ENCODE measurements at regions not wholly inside any gene's neighbourhood (a gene's known extent, or its start where the extent isn't known, plus 50 kb on each side); places are given as distances from the start of the nearest gene placed in this dataset.

- H3K27me3 Mint-ChIP-seq (ENCODE audit: low read depth, poor library complexity) = no peaks in the 10 kb centered on the region
- H3K27ac Mint-ChIP-seq = no peak overlapping the region
- H3K9me3 Mint-ChIP-seq = no peaks in the 10 kb centered on the region
- peaks cover 18% of the 10 kb centered on the region for H3K4me1 Mint-ChIP-seq
- TF ChIP-seq CTCF (IDR thresholded peaks at IDR 0.05) = no peak
- no peaks in the 10 kb centered on the region for H3K36me3 Mint-ChIP-seq (ENCODE audit: low read depth)
- DNase-seq = no peak
- no peak overlapping the region for H3K4me3 Mint-ChIP-seq
Observed at GRCh38 chr21:27816301-27816700, 849.4 kb upstream of the ADAMTS5 start.

GRCh38 chr21:27814226-27814625, 847.3 kb upstream of the ADAMTS5 start:
- TF ChIP-seq CTCF (IDR thresholded peaks at IDR 0.05) = no peak
- Mint-ChIP-seq H3K27me3 (ENCODE audit: low read depth, poor library complexity) (no peaks in the 10 kb centered on the region), H3K4me3 (no peak overlapping the region), H3K4me1 (peaks cover 18% of the 10 kb centered on the region), H3K9me3 (peaks cover 5% of the 10 kb centered on the region), H3K27ac (no peak overlapping the region), H3K36me3 (ENCODE audit: low read depth) (no peaks in the 10 kb centered on the region)
- no peak for DNase-seq

GRCh38 chr21:27813750-27814149, 846.9 kb upstream of the ADAMTS5 start:
- DNase-seq = no peak
- no peak for TF ChIP-seq CTCF (IDR thresholded peaks at IDR 0.05)
- Mint-ChIP-seq H3K4me1 (peaks cover 22% of the 10 kb centered on the region), H3K36me3 (ENCODE audit: low read depth) (no peaks in the 10 kb centered on the region), H3K27me3 (ENCODE audit: low read depth, poor library complexity) (no peaks in the 10 kb centered on the region), H3K4me3 (no peak overlapping the region), H3K27ac (no peak overlapping the region), H3K9me3 (peaks cover 5% of the 10 kb centered on the region)

- TF ChIP-seq CTCF (IDR thresholded peaks at IDR 0.05) = no peak
- Mint-ChIP-seq H3K4me3 (no peak overlapping the region), H3K4me1 (peaks cover 22% of the 10 kb centered on the region), H3K36me3 (ENCODE audit: low read depth) (no peaks in the 10 kb centered on the region), H3K27me3 (ENCODE audit: low read depth, poor library complexity) (no peaks in the 10 kb centered on the region), H3K27ac (no peak overlapping the region), H3K9me3 (peaks cover 5% of the 10 kb centered on the region)
- no peak for DNase-seq
Observed at GRCh38 chr21:27813344-27813743, 846.5 kb upstream of the ADAMTS5 start.

GRCh38 chr21:27812279-27812678, 845.4 kb upstream of the ADAMTS5 start:
- no peak overlapping the region for H3K4me3 Mint-ChIP-seq
- no peak overlapping the region for H3K27ac Mint-ChIP-seq
- DNase-seq = no peak
- no peaks in the 10 kb centered on the region for H3K36me3 Mint-ChIP-seq (ENCODE audit: low read depth)
- TF ChIP-seq CTCF (IDR thresholded peaks at IDR 0.05) = no peak
- H3K9me3 Mint-ChIP-seq = peaks cover 5% of the 10 kb centered on the region
- H3K27me3 Mint-ChIP-seq (ENCODE audit: low read depth, poor library complexity) = no peaks in the 10 kb centered on the region
- H3K4me1 Mint-ChIP-seq = peaks cover 22% of the 10 kb centered on the region

GRCh38 chr21:27808923-27809322, 842.0 kb upstream of the ADAMTS5 start:
- Mint-ChIP-seq H3K9me3 (peaks cover 5% of the 10 kb centered on the region), H3K27ac (peak overlapping the region; percentile 73), H3K36me3 (ENCODE audit: low read depth) (no peaks in the 10 kb centered on the region), H3K27me3 (ENCODE audit: low read depth, poor library complexity) (no peaks in the 10 kb centered on the region), H3K4me3 (no peak overlapping the region), H3K4me1 (peaks cover 17% of the 10 kb centered on the region)
- no peak for TF ChIP-seq CTCF (IDR thresholded peaks at IDR 0.05)
- no peak for DNase-seq

Data from nephron progenitor cell (in vitro differentiated cells).